H1 (cell line): ENCODE measurements at regions not wholly inside any gene's neighbourhood (a gene's known extent, or its start where the extent isn't known, plus 50 kb on each side); places are given as distances from the start of the nearest gene placed in this dataset.

Experiments
- CTCF ChIA-PET: fragments of 300-600 bp; sonication (Branson Sonifier 250); formaldehyde crosslinking; loops from one replicate; lab custom pipeline; 2021; ENCODE audit not compliant: partially characterized antibody; lab: Charles Lee
- POLR2A ChIA-PET: fragments of 300-600 bp; sonication (Branson Sonifier 250); formaldehyde crosslinking; loops from one replicate; lab custom pipeline; 2021; ENCODE audit warnings: inconsistent platforms; ENCODE audit not compliant: partially characterized antibody; lab: Charles Lee
- DNase-seq, 2 experiments: peaks; one replicate each; pipeline versions ENCODE4 v3.0.0 to v3.0.0-alpha.2; 2010 to 2022; ENCODE audit warnings: low spot score in 2 of 2, low read depth in 1 of 2, mixed read lengths in 1 of 2
- FAIRE-seq: peaks from 2 replicates; lab custom pipeline; 2011; peaks lifted over from hg19 to GRCh38; lab: Jason Lieb, UNC
- H2AFZ ChIP-seq: 2 replicates; pipeline ENCODE4 v1.8.1; 2012; ENCODE audit warnings: low read length, inconsistent platforms
- H2AK5ac ChIP-seq: 2 replicates; pipeline ENCODE4 v1.6.1; 2013; ENCODE audit warnings: low read depth, low read length
- H2BK120ac ChIP-seq: replicated peaks from 2 replicates; pipeline ENCODE3; 2013; ENCODE audit warnings: low read depth, low read length, inconsistent platforms
- H2BK12ac ChIP-seq: 2 replicates; pipeline ENCODE4 v1.6.1; 2013; ENCODE audit warnings: low read depth, low read length
- H2BK15ac ChIP-seq: 2 replicates; pipeline ENCODE4 v1.6.1; 2013; ENCODE audit warnings: low read length
- H2BK20ac ChIP-seq: 2 replicates; pipeline ENCODE4 v1.6.1; 2013; ENCODE audit warnings: low read length
- H2BK5ac ChIP-seq: 2 replicates; pipeline ENCODE4 v1.6.1; 2013; ENCODE audit warnings: low read depth, low read length
- H3K14ac ChIP-seq: 2 replicates; pipeline ENCODE4 v1.6.1; 2013; ENCODE audit warnings: inconsistent platforms; ENCODE audit not compliant: insufficient read length
- H3K18ac ChIP-seq: 2 replicates; pipeline ENCODE4 v1.6.1; 2013; ENCODE audit warnings: low read length; ENCODE audit errors: extremely low read depth
- H3K23ac ChIP-seq: 2 replicates; pipeline ENCODE4 v1.6.1; 2013; ENCODE audit warnings: inconsistent platforms; ENCODE audit not compliant: insufficient read length
- H3K23me2 ChIP-seq: 2 replicates; pipeline ENCODE4 v1.6.1; 2013; ENCODE audit warnings: low read depth, low read length
- H3K27ac ChIP-seq: 2 replicates; pipeline ENCODE4 v1.6.1; 2011; ENCODE audit warnings: low read depth, low read length, inconsistent platforms
- H3K27me3 ChIP-seq, 4 experiments: replicated peaks in 1 of 4; 1 replicate in 1 of 4; 2 replicates in 3 of 4; pipeline versions ENCODE4 v1.6.1 to v1.8.1; 2011 to 2013; ENCODE audit warnings: low read length in 3 of 4, mild to moderate bottlenecking in 3 of 4, inconsistent platforms in 2 of 4, mixed read lengths in 2 of 4, moderate library complexity in 1 of 4; ENCODE audit not compliant: control insufficient read depth in 3 of 4, insufficient read depth in 3 of 4; ENCODE audit errors: extremely low read depth in 1 of 4
- H3K36me3 ChIP-seq, 4 experiments: 2 replicates each; pipeline versions ENCODE4 v1.6.1 to v1.8.1; 2011 to 2013; ENCODE audit warnings: mild to moderate bottlenecking in 4 of 4, low read length in 3 of 4, moderate library complexity in 2 of 4, control low read depth in 1 of 4, inconsistent platforms in 1 of 4; ENCODE audit not compliant: insufficient read depth in 4 of 4, control insufficient read depth in 2 of 4
- H3K4ac ChIP-seq: replicated peaks from 2 replicates; pipeline ENCODE3; 2013; ENCODE audit warnings: low read length, low read depth, mixed read lengths, inconsistent platforms; ENCODE audit not compliant: insufficient read length
- H3K4me1 ChIP-seq, 4 experiments: replicated peaks in 1 of 4; 1 replicate in 1 of 4; 2 replicates in 3 of 4; pipeline versions ENCODE4 v1.6.1 to v1.8.1; 2011 to 2013; ENCODE audit warnings: low read length in 3 of 4, inconsistent platforms in 2 of 4, mixed read lengths in 1 of 4; ENCODE audit not compliant: insufficient read depth in 4 of 4, control insufficient read depth in 3 of 4
- H3K4me2 ChIP-seq, 2 experiments: 2 replicates each; pipeline versions ENCODE4 v1.6.1 to v1.8.1; 2011 to 2013; ENCODE audit warnings: low read depth in 2 of 2, low read length in 2 of 2, control low read depth in 1 of 2, inconsistent platforms in 1 of 2, mild to moderate bottlenecking in 1 of 2; ENCODE audit not compliant: insufficient read depth in 1 of 2
- H3K4me3 ChIP-seq, 4 experiments: fragments of 200-600, 300-600 bp in 1 of 4; sonication (generic), shearing (Covaris generic), sonication (Bioruptor Twin) in 1 of 4; 2 replicates each; pipeline versions ENCODE4 v1.5.1 to v1.8.1; 2011 to 2016; ENCODE audit warnings: low read length in 4 of 4, low read depth in 3 of 4, control low read depth in 2 of 4, inconsistent platforms in 2 of 4, mild to moderate bottlenecking in 2 of 4, mixed read lengths in 1 of 4, moderate library complexity in 1 of 4; ENCODE audit not compliant: insufficient read depth in 2 of 4; ENCODE audit errors: extremely low read depth in 1 of 4
- H3K56ac ChIP-seq: replicated peaks from 2 replicates; pipeline ENCODE3; 2013; ENCODE audit warnings: low read depth, mild to moderate bottlenecking, mixed read lengths, low read length, inconsistent platforms; ENCODE audit not compliant: insufficient read length
- H3K79me1 ChIP-seq: 2 replicates; pipeline ENCODE4 v1.6.1; 2013; ENCODE audit warnings: low read depth, low read length, control low read depth
- H3K79me2 ChIP-seq, 2 experiments: 2 replicates each; pipeline versions ENCODE4 v1.6.1 to v1.8.1; 2012 to 2013; ENCODE audit warnings: low read length in 2 of 2, mild to moderate bottlenecking in 2 of 2, inconsistent platforms in 1 of 2; ENCODE audit not compliant: insufficient read depth in 2 of 2, control insufficient read depth in 1 of 2
- H3K9ac ChIP-seq, 4 experiments: replicated peaks in 1 of 4; 1 replicate in 1 of 4; 2 replicates in 3 of 4; pipeline versions ENCODE4 v1.6.1 to v1.8.1; 2011 to 2013; ENCODE audit warnings: low read depth in 3 of 4, low read length in 3 of 4, control low read depth in 2 of 4, mild to moderate bottlenecking in 2 of 4, moderate library complexity in 2 of 4, inconsistent platforms in 1 of 4; ENCODE audit errors: extremely low read depth in 1 of 4
- H3K9me3 ChIP-seq, 2 experiments: 2 replicates each; pipeline versions ENCODE4 v1.6.1 to v1.8.1; 2012 to 2013; ENCODE audit warnings: mild to moderate bottlenecking in 2 of 2, moderate library complexity in 2 of 2, control low read depth in 1 of 2, inconsistent platforms in 1 of 2, low read depth in 1 of 2, low read length in 1 of 2, mixed read lengths in 1 of 2; ENCODE audit not compliant: insufficient read depth in 2 of 2
- H4K20me1 ChIP-seq, 2 experiments: replicated peaks in 1 of 2; 2 replicates each; pipeline versions ENCODE3 to v1.8.1; 2011 to 2013; ENCODE audit warnings: inconsistent platforms in 2 of 2, low read length in 2 of 2, mild to moderate bottlenecking in 1 of 2; ENCODE audit not compliant: insufficient read depth in 2 of 2, control insufficient read depth in 1 of 2
- H4K5ac ChIP-seq: 2 replicates; pipeline ENCODE4 v1.6.1; 2013; ENCODE audit warnings: low read length, low read depth, mixed read lengths, inconsistent platforms; ENCODE audit not compliant: insufficient read length
- H4K8ac ChIP-seq: 2 replicates; pipeline ENCODE4 v1.8.0; 2013; ENCODE audit warnings: mild to moderate bottlenecking, moderate library complexity, low read length, inconsistent platforms; ENCODE audit not compliant: insufficient read depth; ENCODE audit errors: extremely low read depth
- H4K91ac ChIP-seq: replicated peaks from 2 replicates; pipeline ENCODE3; 2013; ENCODE audit warnings: low read length, mixed read lengths, inconsistent platforms; ENCODE audit not compliant: insufficient read length
- ASH2L ChIP-seq: fragments of 200-600, 300-600 bp; sonication (generic); IDR thresholded peaks from one replicate; pipeline ENCODE4 v1.7.1; 2017; ENCODE audit warnings: low read length
- ATF3 ChIP-seq: IDR thresholded peaks from 2 replicates; pipeline ENCODE4 v1.6.1; 2011; ENCODE audit warnings: low read depth, mild to moderate bottlenecking, low read length; ENCODE audit not compliant: insufficient read depth
- BRCA1 ChIP-seq: IDR thresholded peaks from 2 replicates; pipeline ENCODE4 v1.6.1; 2012; ENCODE audit warnings: low read depth, low read length, improper control_type of control experiment
- CHD1 ChIP-seq: IDR thresholded peaks from 2 replicates; pipeline ENCODE4 v1.6.1; 2012; ENCODE audit warnings: low read depth, low read length, improper control_type of control experiment
- HDAC2 ChIP-seq, 2 experiments: fragments of 300-600 bp in 1 of 2; sonication (generic) in 1 of 2; IDR thresholded peaks; 2 replicates each; pipeline ENCODE4 v1.6.1; 2011 to 2012; ENCODE audit warnings: low read depth in 2 of 2, low read length in 2 of 2, mild to moderate bottlenecking in 2 of 2, moderate library complexity in 2 of 2, borderline replicate concordance in 1 of 2, inconsistent platforms in 1 of 2
- KDM5A ChIP-seq: fragments of 200-600 bp; IDR thresholded peaks from 2 replicates; pipeline ENCODE4 v1.7.1; 2012; ENCODE audit warnings: mild to moderate bottlenecking, low read length, inconsistent platforms, mixed read lengths
- PHF8 ChIP-seq: fragments of 200-600 bp; sonication (generic); conservative IDR thresholded peaks from 2 replicates; pipeline ENCODE4 v1.7.1; 2012; ENCODE audit warnings: low read depth, mild to moderate bottlenecking, inconsistent platforms, low read length, moderate library complexity
- POLR2A ChIP-seq, 2 experiments: IDR thresholded peaks; 1 replicate in 1 of 2; 2 replicates in 1 of 2; pipeline ENCODE4 v1.6.1; 2011; ENCODE audit warnings: low read depth in 2 of 2, low read length in 2 of 2, mild to moderate bottlenecking in 2 of 2; ENCODE audit errors: control extremely low read depth in 1 of 2
- RBBP5 ChIP-seq: IDR thresholded peaks from 2 replicates; pipeline ENCODE4 v1.7.1; 2012; ENCODE audit warnings: low read depth, mild to moderate bottlenecking, inconsistent platforms, low read length, moderate library complexity, borderline replicate concordance
- SP2 ChIP-seq: IDR thresholded peaks from 2 replicates; pipeline ENCODE4 v1.6.1; 2012; ENCODE audit warnings: mild to moderate bottlenecking, low read length, inconsistent platforms
- TCF12 ChIP-seq: IDR thresholded peaks from 2 replicates; pipeline ENCODE4 v1.6.1; 2011; ENCODE audit warnings: low read depth, mild to moderate bottlenecking, low read length
- YY1 ChIP-seq: IDR thresholded peaks from 2 replicates; pipeline ENCODE4 v1.6.1; 2011; ENCODE audit warnings: low read depth, mild to moderate bottlenecking, low read length
- WGBS, 2 experiments: shearing (Covaris generic) in 1 of 2; methylation state at CpG; one replicate each; pipeline versions ENCODE4 v1.1.6 to v1.1.7; 2013 to 2015; ENCODE audit warnings: low lambda C conversion rate in 2 of 2, mixed read lengths in 2 of 2, inconsistent platforms in 1 of 2, low coverage in 1 of 2, missing lambda C conversion rate in 1 of 2; ENCODE audit not compliant: insufficient replicate concordance in 2 of 2, insufficient coverage in 1 of 2, insufficient read length in 1 of 2; ENCODE audit errors: extremely low coverage in 1 of 2, missing lambda C conversion rate in 1 of 2; 5-methylcytosine and 5-hydroxymethylcytosine counted together

- Histone ChIP-seq H2BK5ac (no peak overlapping the region), H4K5ac (no peak overlapping the region), H3K27ac (no peak overlapping the region), H3K14ac (no peak overlapping the region), H3K79me2 (no peaks in the 10 kb centered on the region), H3K4me1 (peaks cover 0 to 3% (median 0%) of the 10 kb centered on the region in 4 experiments; a peak in 2 of 7 replicates), H2AK5ac (peak overlapping the region; percentile 48; the same call in 1 of the 2 replicates), H3K4me2 (no peak overlapping the region), H4K91ac (no peak overlapping the region), H3K9me3 (no peaks in the 10 kb centered on the region), H3K27me3 (no peaks in the 10 kb centered on the region; a peak in 1 of 7 replicates), H3K9ac (no peak overlapping the region), H4K20me1 (no peaks in the 10 kb centered on the region), H3K56ac (no peak overlapping the region), H2BK20ac (no peak overlapping the region), H2BK120ac (no peak overlapping the region), H3K23ac (no peak overlapping the region), H3K4me3 (no peak overlapping the region), H2AFZ (peak overlapping the region; percentile 63; the same call in 1 of the 2 replicates), H2BK12ac (no peak overlapping the region), H4K8ac (no peak overlapping the region), H2BK15ac (no peak overlapping the region), H3K4ac (no peak overlapping the region), H3K79me1 (no peaks in the 10 kb centered on the region), H3K18ac (no peak overlapping the region), H3K36me3 (no peaks in the 10 kb centered on the region), H3K23me2 (no peaks in the 10 kb centered on the region)
- FAIRE-seq: no peak
- DNase-seq: no peak
- ChIA-PET POLR2A (no interaction called here), CTCF (interaction anchor here (1.4 to 1.8 kb wide), 3 partner anchors 9 to 38 kb away, joined by 3 to 6 read pairs (median 3); no protein-coding TSS in a partner anchor)
- WGBS, 2 experiments: 82% methylated on average over 2 of the region's 3 CpGs; no CpG with 5 or more reads in 1 of the 2 experiments
- TF ChIP-seq ATF3 (no peak), BRCA1 (no peak), POLR2A (IDR thresholded peaks at IDR 0.05; ENCODE audit: control extremely low read depth in 1 of 2, low read depth in 2 of 2, low read length in 2 of 2) (no peak), CHD1 (no peak), TCF12 (no peak), RBBP5 (no peak), HDAC2 (IDR thresholded peaks at IDR 0.05; ENCODE audit: borderline replicate concordance in 1 of 2, low read depth in 2 of 2, low read length in 2 of 2) (no peak), SP2 (no peak), ASH2L (no peak), PHF8 (no peak), KDM5A (no peak), YY1 (no peak)
These were observed 1016.9 kb downstream of the UQCRFS1 start for GRCh38 chr19:28196101-28196500.
